ENCODE measurements at regions not wholly inside any gene's neighbourhood (a gene's known extent, or its start where the extent isn't known, plus 50 kb on each side); places are given as distances from the start of the nearest gene placed in this dataset.
A peak's percentile ranks its signal among the peaks of the same experiment; 100 is the strongest.

- no peak for DNase-seq (ENCODE audit: low spot score)
- no peak for ATAC-seq
Observed at GRCh38 chr1:29973406-29973805, 737.1 kb downstream of the PTPRU start.

GRCh38 chr1:29972421-29973053 is 736.2 kb downstream of the PTPRU start:
- no peak for DNase-seq (ENCODE audit: low spot score)
- no peak for ATAC-seq

GRCh38 chr1:29971703-29972102 is 735.4 kb downstream of the PTPRU start:
- DNase-seq (ENCODE audit: low spot score) (no peak), ATAC-seq (no peak)

GRCh38 chr1:29970747-29971325 is 734.5 kb downstream of the PTPRU start:
- DNase-seq (ENCODE audit: low spot score): no peak
- ATAC-seq: no peak

- no peak for ATAC-seq
- DNase-seq (ENCODE audit: low spot score): peak; percentile 21
Observed at GRCh38 chr1:29969576-29969975, 733.3 kb downstream of the PTPRU start.

- DNase-seq (ENCODE audit: low spot score): peak; percentile 26
- ATAC-seq: no peak
Observed at GRCh38 chr1:29967261-29967660, 730.9 kb downstream of the PTPRU start.

- DNase-seq (ENCODE audit: low spot score): peak; percentile 19
- no peak for ATAC-seq
Observed at GRCh38 chr1:29966526-29967045, 730.3 kb downstream of the PTPRU start.

GRCh38 chr1:29964718-29965533 is 728.6 kb downstream of the PTPRU start:
- DNase-seq (ENCODE audit: low spot score) (peak; percentile 40), ATAC-seq (no peak)

GRCh38 chr1:29963946-29964345 is 727.6 kb downstream of the PTPRU start:
- no peak for ATAC-seq
- peak; percentile 16 for DNase-seq (ENCODE audit: low spot score)

GRCh38 chr1:29962831-29963247 is 726.5 kb downstream of the PTPRU start:
- ATAC-seq (no peak), DNase-seq (ENCODE audit: low spot score) (peak; percentile 23)

- DNase-seq (ENCODE audit: low spot score) (peak; percentile 32), ATAC-seq (no peak)
Observed at GRCh38 chr1:29962336-29962735, 726.0 kb downstream of the PTPRU start.

GRCh38 chr1:29961293-29962059 is 725.2 kb downstream of the PTPRU start:
- peak; percentile 29 for DNase-seq (ENCODE audit: low spot score)
- ATAC-seq: no peak

GRCh38 chr1:29960876-29961275 is 724.6 kb downstream of the PTPRU start:
- peak; percentile 40 for DNase-seq (ENCODE audit: low spot score)
- no peak for ATAC-seq

- ATAC-seq: no peak
Observed at GRCh38 chr1:29960156-29960755, 723.9 kb downstream of the PTPRU start.

GRCh38 chr1:29959356-29959755 is 723.0 kb downstream of the PTPRU start:
- no peak for DNase-seq (ENCODE audit: low spot score)
- no peak for ATAC-seq

More at GRCh38 chr1:29960156-29960755, 723.9 kb downstream of the PTPRU start:
- DNase-seq (ENCODE audit: low spot score): no peak

- ATAC-seq (no peak), DNase-seq (ENCODE audit: low spot score) (peak; percentile 37)
Observed at GRCh38 chr1:29958271-29958670, 721.9 kb downstream of the PTPRU start.

GRCh38 chr1:29956349-29957030 is 720.2 kb downstream of the PTPRU start:
- no peak for DNase-seq (ENCODE audit: low spot score)
- ATAC-seq: no peak

GRCh38 chr1:29954591-29954990 is 718.3 kb downstream of the PTPRU start:
- DNase-seq (ENCODE audit: low spot score): no peak
- no peak for ATAC-seq

- no peak for ATAC-seq
- DNase-seq (ENCODE audit: low spot score): no peak
Observed at GRCh38 chr1:29953961-29954360, 717.6 kb downstream of the PTPRU start.

- DNase-seq (ENCODE audit: low spot score) (no peak), ATAC-seq (peak; percentile 70)
Observed at GRCh38 chr1:29949676-29950075, 713.4 kb downstream of the PTPRU start.
